Thyroid gland (tissue), 4 donors: ENCODE measurements at regions not wholly inside any gene's neighbourhood (a gene's known extent, or its start where the extent isn't known, plus 50 kb on each side); places are given as distances from the start of the nearest gene placed in this dataset.

ENCODE experiments used
- CTCF ChIP-seq, 6 experiments: fragments of 200-600 bp in 3 of 6; fragments of 450-650 bp in 3 of 6; sonication (generic) in 3 of 6; IDR thresholded peaks; one replicate each; pipeline ENCODE4 v1.5.1; 2016 to 2019; ENCODE audit warnings: antibody characterized with exemption in 6 of 6, mild to moderate bottlenecking in 2 of 6, inconsistent platforms in 1 of 6, moderate library complexity in 1 of 6
- POLR2A ChIP-seq, 2 donors: fragments of 450-650 bp; IDR thresholded peaks; one replicate each; pipeline ENCODE4 v1.6.1; 2017; ENCODE audit warnings: antibody characterized with exemption in 2 of 2, mild to moderate bottlenecking in 2 of 2, moderate library complexity in 1 of 2

DNA sequence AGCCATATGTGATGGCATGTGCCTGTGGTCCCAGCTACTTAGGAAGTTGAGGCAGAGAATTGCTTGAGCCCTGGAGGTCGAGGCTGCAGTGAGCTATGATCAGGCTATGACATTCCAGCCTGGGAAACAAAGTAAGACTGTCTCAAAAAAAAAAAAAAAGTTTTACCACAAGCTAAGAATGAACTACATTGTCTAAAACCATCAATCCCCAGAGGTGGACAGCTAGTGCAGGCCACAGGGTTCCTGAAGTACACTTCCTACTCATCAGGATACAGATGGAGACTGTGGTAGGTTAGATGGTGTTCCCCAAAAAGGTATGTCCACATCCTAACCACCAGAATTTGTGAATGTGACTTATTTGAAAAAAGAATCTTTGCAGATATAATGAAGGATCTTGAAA, 63.5 kb upstream of the DOCK9 start:
- TF ChIP-seq POLR2A (IDR thresholded peaks at IDR 0.05): no peak
- TF ChIP-seq CTCF (IDR thresholded peaks at IDR 0.05): no peak
